ENCODE measurements at regions not wholly inside any gene's neighbourhood (a gene's known extent, or its start where the extent isn't known, plus 50 kb on each side); places are given as distances from the start of the nearest gene placed in this dataset.
"Not testable (repeated sequence)": the region's sequence is repeated elsewhere in the genome, so short reads cannot be mapped to it uniquely, and the experiment has no call there.

GRCh38 chr18:1498216-1498615, 593.5 kb downstream of the ADCYAP1 start:
- DNase-seq: no peak

GRCh38 chr18:1499265-1499664, 594.6 kb downstream of the ADCYAP1 start:
- DNase-seq: no peak

DNA sequence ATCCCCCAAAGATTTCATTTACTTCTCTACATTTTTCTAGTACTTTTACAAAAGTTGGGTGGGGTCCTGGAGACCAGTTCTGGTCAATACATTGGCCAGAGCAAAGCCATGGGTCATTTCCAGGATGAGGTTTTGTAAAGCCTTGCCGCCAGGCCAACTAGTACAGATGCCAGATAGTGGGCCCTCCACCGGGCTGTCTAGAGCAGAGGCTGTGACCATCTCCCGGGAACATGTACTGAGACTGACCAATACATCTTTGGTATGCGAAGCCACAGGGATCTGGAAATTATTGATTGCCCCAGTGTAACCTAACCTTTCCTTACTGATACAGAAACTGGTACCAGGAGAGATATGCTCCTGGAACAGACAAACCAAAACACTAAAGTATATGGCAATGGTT, 599.2 kb downstream of the ADCYAP1 start:
- DNase-seq: no peak

- no peak for DNase-seq
These were observed 601.2 kb downstream of the ADCYAP1 start for GRCh38 chr18:1505856-1506255.

- DNase-seq: no peak
These were observed 606.0 kb downstream of the ADCYAP1 start for GRCh38 chr18:1510542-1511179.

DNA sequence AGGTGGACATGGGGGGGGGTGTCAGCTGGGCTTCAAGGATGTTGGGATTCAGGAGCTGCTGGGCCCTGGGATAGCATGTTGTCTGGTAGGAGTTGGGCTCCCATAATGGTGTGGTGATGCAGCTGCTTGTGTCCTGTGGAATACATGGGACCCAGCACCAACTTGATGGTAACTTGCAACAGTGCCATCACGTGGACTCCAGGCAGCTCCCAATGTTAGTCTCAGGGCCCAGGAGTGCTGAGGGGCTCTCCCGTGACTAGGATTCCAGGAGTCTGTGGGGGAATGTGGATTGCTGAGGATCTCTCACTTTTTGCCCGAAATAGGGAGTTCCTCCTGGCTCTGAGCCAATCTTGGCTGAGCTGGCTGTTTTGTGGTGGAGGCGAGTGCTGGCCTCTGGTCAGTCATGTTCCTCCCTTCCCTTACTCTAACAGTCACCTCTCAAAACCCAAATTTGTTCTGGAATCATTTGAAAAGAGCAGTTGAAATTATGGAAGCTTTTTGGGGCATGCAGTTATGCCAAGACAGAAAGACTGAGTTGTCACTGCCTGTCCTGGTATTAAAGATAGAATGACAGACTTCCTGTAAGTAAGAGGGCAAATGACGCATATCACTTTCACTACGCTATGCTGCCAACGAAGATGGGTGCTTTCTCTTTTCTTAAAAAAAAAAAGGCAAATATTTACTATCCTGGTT, 607.1 kb downstream of the ADCYAP1 start:
- no peak for DNase-seq

DNA sequence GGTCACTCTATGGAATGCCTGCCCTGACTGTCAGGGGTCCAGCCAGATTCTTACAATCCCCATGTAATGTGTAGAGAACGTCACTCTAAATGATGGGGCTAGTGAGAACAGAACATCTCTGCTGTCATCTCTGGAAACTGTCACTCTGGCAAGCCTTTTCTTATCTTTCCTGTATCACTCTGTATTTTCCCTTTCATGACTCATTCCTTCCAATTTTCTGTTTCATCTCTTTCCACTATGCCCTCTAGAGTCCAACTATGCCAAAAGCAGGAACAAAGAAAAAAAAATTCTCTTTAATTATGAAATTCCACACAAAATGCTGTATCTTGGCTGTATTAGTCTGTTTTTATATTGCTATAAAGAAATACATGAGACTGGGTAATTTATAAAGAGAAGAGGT, 608.8 kb downstream of the ADCYAP1 start:
- no peak for DNase-seq

DNA sequence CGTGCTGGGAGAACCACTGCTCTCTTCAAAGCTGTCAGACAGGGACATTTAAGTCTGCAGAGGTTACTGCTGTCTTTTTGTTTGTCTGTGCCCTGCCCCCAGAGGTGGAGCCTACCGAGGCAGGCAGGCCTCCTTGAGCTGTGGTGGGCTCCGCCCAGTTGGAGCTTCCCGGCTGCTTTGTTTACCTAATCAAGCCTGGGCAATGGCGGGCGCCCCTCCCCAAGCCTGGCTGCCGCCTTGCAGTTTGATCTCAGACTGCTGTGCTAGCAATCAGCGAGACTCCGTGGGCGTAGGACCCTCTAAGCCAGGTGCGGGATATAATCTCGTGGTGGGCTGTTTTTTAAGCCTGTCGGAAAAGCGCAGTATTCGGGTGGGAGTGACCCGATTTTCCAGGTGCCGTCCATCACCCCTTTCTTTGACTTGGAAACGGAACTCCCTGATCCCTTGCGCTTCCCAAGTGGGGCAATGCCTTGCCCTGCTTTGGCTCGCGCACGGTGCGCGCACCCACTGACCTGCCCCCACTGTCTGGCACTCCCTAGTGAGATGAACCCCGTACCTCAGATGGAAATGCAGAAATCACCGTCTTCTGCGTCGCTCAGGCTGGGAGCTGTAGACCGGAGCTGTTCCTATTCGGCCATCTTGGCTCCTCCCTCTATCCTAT, 617.0 kb downstream of the ADCYAP1 start:
- DNase-seq: not testable (repeated sequence)

- DNase-seq: no peak
These were observed 617.6 kb downstream of the ADCYAP1 start for GRCh38 chr18:1522249-1522615.

DNA sequence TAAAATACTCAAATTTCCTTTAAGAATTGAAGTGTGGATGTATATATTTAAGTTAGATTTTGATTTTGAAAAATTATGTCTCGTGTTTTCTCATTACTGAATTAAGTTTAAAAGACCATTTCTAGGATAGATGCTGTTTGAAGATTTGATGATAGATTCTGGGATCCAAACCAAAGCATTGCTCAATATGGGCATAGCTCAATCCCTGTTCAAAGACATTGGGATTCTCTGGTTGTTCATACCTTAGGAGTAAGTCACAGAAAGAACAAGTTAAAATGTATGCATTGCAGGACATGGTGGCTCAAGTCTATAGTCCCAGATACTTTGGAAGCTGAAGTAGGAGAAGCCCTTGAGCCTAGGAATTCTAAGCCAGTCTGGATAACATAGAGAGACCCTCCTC, 622.3 kb downstream of the ADCYAP1 start:
- no peak for DNase-seq

DNA sequence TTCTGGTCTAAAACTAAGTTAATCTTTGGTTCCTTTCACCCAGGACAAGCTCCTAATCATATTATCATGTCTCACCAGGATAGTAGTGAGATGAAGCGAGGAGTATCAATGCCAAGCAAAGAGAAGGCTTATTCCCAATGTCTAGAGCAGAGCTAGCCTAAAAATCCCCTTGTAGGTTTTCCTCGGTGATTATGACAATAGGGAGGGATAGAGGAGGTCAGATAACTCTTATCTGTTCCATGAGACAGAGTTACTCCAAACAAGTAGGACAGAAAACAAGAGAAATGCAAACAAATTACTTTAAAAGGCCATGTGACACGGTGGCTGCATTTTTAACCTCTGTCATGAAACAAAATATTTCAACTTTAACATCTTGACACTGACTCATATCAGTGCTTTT, 623.1 kb downstream of the ADCYAP1 start:
- no peak for DNase-seq

GRCh38 chr18:1528447-1528846, 623.8 kb downstream of the ADCYAP1 start:
- no peak for DNase-seq

- no peak for DNase-seq
These were observed 624.4 kb downstream of the ADCYAP1 start for GRCh38 chr18:1528964-1529509.

- DNase-seq: no peak
These were observed 626.0 kb downstream of the ADCYAP1 start for GRCh38 chr18:1530650-1531049.

GRCh38 chr18:1539276-1539675, 634.6 kb downstream of the ADCYAP1 start:
- no peak for DNase-seq

DNA sequence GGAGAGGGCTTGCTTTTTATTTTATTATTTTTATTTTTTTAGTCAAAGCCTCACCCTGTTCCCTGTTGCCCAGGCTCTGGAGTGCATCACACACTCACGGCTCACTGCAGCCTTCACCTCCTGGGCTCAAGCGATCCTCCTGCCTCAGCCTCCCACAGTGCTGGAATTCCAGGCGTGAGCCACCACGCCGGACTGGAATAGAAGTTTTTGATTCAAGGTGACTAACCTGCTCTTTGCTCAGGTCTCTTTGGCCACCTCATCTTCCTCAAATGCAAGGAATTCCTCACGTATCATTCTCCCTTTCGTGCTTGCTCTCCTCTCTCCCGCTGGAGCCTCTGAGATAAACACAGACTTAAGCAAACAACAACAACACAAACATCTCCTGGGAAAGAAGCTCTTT, 636.8 kb downstream of the ADCYAP1 start:
- DNase-seq: no peak

DNA sequence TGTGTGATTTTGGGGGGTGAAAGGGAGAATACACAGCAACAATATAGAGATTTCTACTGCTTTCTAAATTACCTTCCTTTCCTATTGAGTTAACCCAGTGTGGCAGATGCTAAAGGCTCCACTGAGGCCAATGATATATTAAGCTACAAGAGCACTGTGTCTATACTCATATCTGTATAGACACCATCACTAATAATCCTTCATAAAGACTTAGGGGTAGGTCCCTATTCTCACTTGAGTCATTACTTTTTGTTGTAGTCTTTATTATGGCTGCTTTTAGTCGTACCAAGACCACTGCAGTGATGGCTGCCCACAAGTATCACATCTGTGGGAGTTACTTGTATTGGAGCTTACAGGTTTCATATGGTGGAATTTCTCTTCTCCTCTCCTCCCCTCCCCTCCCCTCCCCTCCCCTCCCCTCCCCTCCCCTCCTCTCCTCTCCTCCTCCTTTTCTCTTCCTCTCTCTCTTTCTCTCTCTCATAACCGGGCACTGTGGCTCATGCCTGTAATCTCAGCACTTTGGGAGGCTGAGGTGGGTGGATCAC, 637.6 kb downstream of the ADCYAP1 start:
- DNase-seq: no peak

DNA sequence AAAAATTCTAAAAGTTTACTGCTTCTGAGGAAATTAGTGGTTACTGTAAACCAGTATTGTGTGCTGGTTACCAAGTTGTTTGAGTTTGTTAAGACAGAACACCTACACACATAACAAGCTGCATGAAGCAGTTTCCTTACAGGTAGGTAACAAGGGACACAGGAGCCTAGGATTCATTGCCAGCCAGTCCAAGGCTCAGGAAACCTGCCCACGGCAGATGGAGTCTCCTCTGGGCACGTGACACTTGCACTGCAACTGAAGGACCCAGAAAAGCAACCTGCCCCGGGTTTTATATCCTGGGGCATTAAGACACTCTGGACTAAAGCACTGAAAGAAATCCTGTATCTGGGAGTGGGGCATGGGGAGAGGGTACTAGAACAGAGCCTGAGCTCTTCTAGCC, 639.3 kb downstream of the ADCYAP1 start:
- DNase-seq: no peak

DNA sequence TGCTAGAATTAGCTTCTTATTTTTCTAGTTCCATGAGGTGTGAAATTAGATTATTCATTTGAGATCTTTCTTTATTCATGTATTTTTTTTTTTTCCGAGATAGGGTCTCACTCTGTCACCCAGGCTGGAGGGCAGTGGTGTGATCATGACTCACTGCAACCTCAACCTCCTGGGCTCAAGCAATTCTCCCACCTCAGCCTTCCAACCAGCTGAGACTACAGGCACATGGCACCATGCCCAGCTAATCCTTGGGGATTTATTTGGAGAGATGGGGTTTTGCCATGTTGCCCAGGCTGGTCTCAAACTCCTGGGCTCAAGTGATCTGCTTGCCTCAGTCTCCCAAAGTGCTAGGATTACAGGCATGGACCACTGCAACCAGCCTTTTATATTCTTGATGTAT, 653.0 kb downstream of the ADCYAP1 start:
- not testable (repeated sequence) for DNase-seq

DNA sequence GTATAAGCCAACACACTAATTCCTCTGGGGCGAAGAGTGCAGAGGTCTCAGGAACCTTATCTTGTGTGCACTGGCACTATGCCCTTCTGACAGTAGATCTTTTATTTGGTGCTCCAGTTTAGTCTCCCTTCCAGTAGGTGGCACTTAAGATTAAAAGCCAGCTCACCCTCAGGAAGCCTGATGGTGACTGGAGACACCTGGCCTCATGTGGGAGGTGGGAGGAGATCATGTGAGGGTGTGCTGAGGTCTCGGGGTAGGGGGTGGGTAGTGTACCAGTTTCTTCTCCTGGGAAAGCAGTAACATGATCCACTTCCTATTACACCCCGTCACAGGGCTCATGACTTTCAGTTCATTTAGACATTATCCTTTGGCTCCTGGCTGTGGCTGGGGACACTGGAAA, 654.9 kb downstream of the ADCYAP1 start:
- DNase-seq: no peak

- DNase-seq: no peak
These were observed 660.1 kb downstream of the ADCYAP1 start for GRCh38 chr18:1564793-1565192.

DNA sequence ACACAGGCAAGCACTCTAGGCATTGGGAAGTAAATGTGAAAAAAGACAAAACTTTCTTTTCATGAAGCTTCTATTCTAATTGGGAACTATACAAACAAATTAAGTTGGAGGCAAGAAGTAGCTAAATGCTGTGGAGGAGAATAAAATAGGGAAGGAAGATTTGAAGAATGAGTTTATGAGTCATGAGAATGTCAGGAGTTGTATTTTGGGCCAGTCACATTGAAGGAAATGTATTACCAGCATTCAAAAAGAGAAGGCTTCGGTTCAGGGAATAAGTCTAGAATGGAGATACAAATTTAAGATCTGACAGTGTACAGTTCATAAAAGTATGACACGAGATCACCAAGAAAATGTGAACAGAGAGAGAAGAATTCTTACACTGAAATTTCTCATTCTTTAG, 666.5 kb downstream of the ADCYAP1 start:
- DNase-seq: no peak

DNA sequence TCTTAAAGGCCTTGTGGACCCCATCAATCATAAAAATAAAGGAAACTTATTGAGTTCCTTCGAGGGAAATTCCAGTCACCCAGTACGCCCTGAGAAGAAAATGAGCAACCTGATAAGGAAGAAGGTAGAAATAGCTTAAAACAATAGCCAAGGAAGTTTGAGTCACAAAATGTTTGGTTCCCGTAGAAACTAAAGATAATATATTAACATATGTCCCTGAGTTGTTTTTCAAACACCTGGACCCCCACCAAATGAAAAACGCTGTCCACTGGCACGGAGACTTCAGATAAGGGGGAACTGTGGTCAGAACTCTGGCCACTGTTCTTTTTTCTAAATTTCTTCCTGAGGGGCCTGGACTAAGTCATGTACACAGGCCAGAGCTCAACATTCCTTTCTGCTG, 669.1 kb downstream of the ADCYAP1 start:
- DNase-seq: no peak

- DNase-seq: no peak
These were observed 670.4 kb downstream of the ADCYAP1 start for GRCh38 chr18:1575084-1575483.
